ENCODE measurements at regions not wholly inside any gene's neighbourhood (a gene's known extent, or its start where the extent isn't known, plus 50 kb on each side); places are given as distances from the start of the nearest gene placed in this dataset.

- TF ChIP-seq CTCF (IDR thresholded peaks at IDR 0.05) (no peak), POLR2A (IDR thresholded peaks at IDR 0.05) (no peak), EP300 (IDR thresholded peaks at IDR 0.05) (no peak), POLR2AphosphoS5 (IDR thresholded peaks at IDR 0.05) (no peak)
Measured at GRCh38 chr3:6601374-6601773, 259.5 kb upstream of the GRM7 start.

Data from stomach (tissue), 4 donors.